ENCODE measurements at regions not wholly inside any gene's neighbourhood (a gene's known extent, or its start where the extent isn't known, plus 50 kb on each side); places are given as distances from the start of the nearest gene placed in this dataset.

DNA sequence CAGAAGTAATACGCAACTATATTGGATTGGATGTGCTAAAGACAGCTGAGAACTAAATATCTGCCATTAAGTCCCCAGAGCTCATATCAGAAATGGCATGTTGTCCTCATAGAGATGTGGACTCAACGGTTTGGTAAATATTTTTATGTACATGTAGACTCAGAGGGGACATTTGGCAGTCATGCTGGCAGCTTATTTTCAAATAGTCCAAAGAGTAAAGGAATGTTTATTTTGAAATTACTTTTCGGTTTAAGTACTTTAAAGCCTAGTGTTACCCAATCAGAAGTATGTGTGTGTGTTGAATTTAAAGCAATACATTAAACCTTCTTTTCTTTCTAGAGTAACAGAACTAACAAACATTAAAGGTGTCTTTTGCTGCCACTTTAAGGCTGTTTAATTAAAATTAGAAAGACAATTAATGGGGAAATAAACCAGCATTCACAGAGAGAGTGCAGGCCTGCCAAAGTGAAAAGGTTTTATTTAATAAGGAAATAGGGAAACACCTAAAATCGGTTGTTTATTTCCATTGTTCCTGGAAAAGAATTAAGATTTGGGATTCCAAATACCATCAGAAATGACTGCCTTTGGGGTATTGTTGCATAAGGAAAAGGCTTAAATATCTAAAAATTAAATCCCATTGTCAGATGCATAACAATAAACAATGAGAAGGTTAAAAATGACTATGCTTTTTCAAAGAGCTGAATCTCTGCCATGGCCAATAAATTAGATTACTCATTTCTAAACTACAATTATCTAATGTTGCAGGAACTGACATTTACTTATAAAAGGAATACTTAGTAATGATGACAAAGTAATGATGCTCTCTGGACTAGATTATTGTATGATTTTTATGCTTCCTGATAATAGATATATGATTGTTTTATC lies 113.4 kb upstream of the AHR start (continued):
- TF ChIP-seq ZNF317 (CRISPR knock-in tag; IDR thresholded peaks at IDR 0.05) (peak; percentile 48; the same call in 1 of the 2 replicates), ZNF160 (CRISPR knock-in tag; IDR thresholded peaks at IDR 0.05) (no peak), DMAP1 (CRISPR knock-in tag; IDR thresholded peaks at IDR 0.05) (no peak; the same call in 1 of the 2 replicates), ZFP62 (CRISPR knock-in tag; IDR thresholded peaks at IDR 0.05) (no peak), ZNF451 (CRISPR knock-in tag; IDR thresholded peaks at IDR 0.05) (no peak), PITX1 (CRISPR knock-in tag; IDR thresholded peaks at IDR 0.05) (peak; percentile 88)
- TF ChIP-seq, protein P1, sequence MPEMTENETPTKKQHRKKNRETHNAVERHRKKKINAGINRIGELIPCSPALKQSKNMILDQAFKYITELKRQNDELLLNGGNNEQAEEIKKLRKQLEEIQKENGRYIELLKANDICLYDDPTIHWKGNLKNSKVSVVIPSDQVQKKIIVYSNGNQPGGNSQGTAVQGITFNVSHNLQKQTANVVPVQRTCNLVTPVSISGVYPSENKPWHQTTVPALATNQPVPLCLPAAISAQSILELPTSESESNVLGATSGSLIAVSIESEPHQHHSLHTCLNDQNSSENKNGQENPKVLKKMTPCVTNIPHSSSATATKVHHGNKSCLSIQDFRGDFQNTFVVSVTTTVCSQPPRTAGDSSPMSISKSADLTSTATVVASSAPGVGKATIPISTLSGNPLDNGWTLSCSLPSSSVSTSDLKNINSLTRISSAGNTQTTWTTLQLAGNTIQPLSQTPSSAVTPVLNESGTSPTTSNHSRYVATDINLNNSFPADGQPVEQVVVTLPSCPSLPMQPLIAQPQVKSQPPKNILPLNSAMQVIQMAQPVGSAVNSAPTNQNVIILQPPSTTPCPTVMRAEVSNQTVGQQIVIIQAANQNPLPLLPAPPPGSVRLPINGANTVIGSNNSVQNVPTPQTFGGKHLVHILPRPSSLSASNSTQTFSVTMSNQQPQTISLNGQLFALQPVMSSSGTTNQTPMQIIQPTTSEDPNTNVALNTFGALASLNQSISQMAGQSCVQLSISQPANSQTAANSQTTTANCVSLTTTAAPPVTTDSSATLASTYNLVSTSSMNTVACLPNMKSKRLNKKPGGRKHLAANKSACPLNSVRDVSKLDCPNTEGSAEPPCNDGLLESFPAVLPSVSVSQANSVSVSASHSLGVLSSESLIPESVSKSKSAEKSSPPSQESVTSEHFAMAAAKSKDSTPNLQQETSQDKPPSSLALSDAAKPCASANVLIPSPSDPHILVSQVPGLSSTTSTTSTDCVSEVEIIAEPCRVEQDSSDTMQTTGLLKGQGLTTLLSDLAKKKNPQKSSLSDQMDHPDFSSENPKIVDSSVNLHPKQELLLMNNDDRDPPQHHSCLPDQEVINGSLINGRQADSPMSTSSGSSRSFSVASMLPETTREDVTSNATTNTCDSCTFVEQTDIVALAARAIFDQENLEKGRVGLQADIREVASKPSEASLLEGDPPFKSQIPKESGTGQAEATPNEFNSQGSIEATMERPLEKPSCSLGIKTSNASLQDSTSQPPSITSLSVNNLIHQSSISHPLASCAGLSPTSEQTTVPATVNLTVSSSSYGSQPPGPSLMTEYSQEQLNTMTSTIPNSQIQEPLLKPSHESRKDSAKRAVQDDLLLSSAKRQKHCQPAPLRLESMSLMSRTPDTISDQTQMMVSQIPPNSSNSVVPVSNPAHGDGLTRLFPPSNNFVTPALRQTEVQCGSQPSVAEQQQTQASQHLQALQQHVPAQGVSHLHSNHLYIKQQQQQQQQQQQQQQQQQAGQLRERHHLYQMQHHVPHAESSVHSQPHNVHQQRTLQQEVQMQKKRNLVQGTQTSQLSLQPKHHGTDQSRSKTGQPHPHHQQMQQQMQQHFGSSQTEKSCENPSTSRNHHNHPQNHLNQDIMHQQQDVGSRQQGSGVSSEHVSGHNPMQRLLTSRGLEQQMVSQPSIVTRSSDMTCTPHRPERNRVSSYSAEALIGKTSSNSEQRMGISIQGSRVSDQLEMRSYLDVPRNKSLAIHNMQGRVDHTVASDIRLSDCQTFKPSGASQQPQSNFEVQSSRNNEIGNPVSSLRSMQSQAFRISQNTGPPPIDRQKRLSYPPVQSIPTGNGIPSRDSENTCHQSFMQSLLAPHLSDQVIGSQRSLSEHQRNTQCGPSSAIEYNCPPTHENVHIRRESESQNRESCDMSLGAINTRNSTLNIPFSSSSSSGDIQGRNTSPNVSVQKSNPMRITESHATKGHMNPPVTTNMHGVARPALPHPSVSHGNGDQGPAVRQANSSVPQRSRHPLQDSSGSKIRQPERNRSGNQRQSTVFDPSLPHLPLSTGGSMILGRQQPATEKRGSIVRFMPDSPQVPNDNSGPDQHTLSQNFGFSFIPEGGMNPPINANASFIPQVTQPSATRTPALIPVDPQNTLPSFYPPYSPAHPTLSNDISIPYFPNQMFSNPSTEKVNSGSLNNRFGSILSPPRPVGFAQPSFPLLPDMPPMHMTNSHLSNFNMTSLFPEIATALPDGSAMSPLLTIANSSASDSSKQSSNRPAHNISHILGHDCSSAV (CRISPR knock-in tag; IDR thresholded peaks at IDR 0.05; ENCODE audit: borderline replicate concordance) = no peak

Data from HepG2 (cell line).